Left lung (tissue), 4 donors: ENCODE measurements at regions not wholly inside any gene's neighbourhood (a gene's known extent, or its start where the extent isn't known, plus 50 kb on each side); places are given as distances from the start of the nearest gene placed in this dataset.

ENCODE experiments used
- ATAC-seq: fragments of 200-7000 bp; cut with Tn5 transposase; one replicate; pipeline ENCODE4 v1.9.1; 2020; ENCODE audit warnings: moderate library complexity
- DNase-seq, 4 donors: peaks; one replicate each; pipeline ENCODE4 v3.0.0-alpha.2; 2013 to 2020
- H3K27ac ChIP-seq, 2 donors: fragments of 200-600 bp; sonication (generic) in 1 of 2; one replicate each; pipeline versions ENCODE4 v1.5.0 to v1.8.0; 2020 to 2021
- H3K27me3 ChIP-seq, 2 donors: fragments of 200-600 bp; sonication (generic) in 1 of 2; one replicate each; pipeline versions ENCODE4 v1.5.0 to v1.8.0; 2020 to 2021
- H3K36me3 ChIP-seq, 2 donors: fragments of 200-600 bp; sonication (generic) in 1 of 2; one replicate each; pipeline versions ENCODE4 v1.5.0 to v1.8.0; 2020 to 2021
- H3K4me1 ChIP-seq, 2 donors: fragments of 200-600 bp; one replicate each; pipeline ENCODE4 v1.8.0; 2021
- H3K4me3 ChIP-seq, 2 donors: fragments of 200-600 bp; sonication (generic) in 1 of 2; one replicate each; pipeline versions ENCODE4 v1.5.0 to v1.8.0; 2020 to 2021; ENCODE audit warnings: mild to moderate bottlenecking in 1 of 2
- H3K9me3 ChIP-seq, 2 donors: fragments of 200-600 bp; sonication (generic) in 1 of 2; one replicate each; pipeline versions ENCODE4 v1.5.0 to v1.8.0; 2020 to 2021
- CTCF ChIP-seq, 2 donors: fragments of 200-600 bp; sonication (generic) in 1 of 2; IDR thresholded peaks; one replicate each; pipeline versions ENCODE4 v1.5.0 to v1.8.0; 2021; ENCODE audit warnings: antibody characterized with exemption in 2 of 2
- intact Hi-C, 2 donors: fragments of 100-400 bp; cut with DNase I; formaldehyde crosslinking; loops; one replicate each; pipeline versions ENCODE4 v1.11.2 to v1.14.2; 2022
- donor health status: DM: no; HTN: yes; CAD: no.
- donor health status: DM: no; HTN: no; CAD: no.

GRCh38 chr2:188118431-188118830, 173.2 kb upstream of the GULP1 start:
- H3K27ac ChIP-seq, result no peak overlapping the region
- TF ChIP-seq CTCF (IDR thresholded peaks at IDR 0.05), result no peak
- intact Hi-C loops, result no loop called here
- peaks cover 0 to 3% of the 10 kb centered on the region in 2 donors for H3K9me3 ChIP-seq
- no peaks in the 10 kb centered on the region for H3K36me3 ChIP-seq
- no peak for ATAC-seq
- DNase-seq, result no peak
- H3K4me1 ChIP-seq, result no peaks in the 10 kb centered on the region
- no peaks in the 10 kb centered on the region for H3K27me3 ChIP-seq
- no peak overlapping the region for H3K4me3 ChIP-seq

DNA sequence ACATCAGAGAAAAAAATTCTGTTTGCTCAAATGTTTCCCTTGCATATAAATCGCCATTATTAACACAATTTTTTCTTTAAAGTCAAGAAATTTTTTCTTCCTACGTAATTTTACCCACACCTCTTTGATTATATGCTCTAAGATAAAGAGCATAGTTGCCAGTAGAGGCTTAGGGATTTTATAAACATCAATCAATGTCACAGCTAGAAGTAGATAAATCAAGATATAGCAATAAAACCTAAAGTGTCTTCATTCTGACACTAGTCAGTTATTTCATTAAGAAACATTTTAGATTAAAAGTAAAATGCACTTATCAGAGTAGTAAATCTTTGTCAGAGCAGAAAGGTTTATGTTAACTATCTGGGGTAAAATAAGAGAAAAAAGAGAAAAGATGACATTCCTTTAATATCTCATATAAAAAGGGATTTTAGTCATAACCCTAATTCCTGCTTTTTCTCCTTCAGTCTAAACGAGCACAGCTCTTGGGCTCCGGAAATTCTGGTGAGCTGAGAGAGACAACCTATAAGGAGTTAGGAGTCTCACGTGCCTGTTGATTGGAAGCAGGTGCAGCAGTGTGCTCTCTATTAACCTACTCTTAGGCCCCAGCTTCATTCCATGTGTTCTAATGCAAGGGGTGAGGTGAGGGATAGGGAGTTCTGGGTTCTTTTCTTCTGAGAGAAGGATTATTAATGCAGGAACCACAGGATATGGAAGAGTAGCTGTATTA, 172.4 kb upstream of the GULP1 start:
- Histone ChIP-seq H3K27me3 (no peaks in the 10 kb centered on the region), H3K27ac (no peak overlapping the region), H3K36me3 (no peaks in the 10 kb centered on the region), H3K4me1 (no peaks in the 10 kb centered on the region), H3K9me3 (peaks cover 0 to 3% of the 10 kb centered on the region in 2 donors), H3K4me3 (no peak overlapping the region)
- no peak for TF ChIP-seq CTCF (IDR thresholded peaks at IDR 0.05)
- intact Hi-C loops, result no loop called here
- DNase-seq (no peak), ATAC-seq (no peak)

DNA sequence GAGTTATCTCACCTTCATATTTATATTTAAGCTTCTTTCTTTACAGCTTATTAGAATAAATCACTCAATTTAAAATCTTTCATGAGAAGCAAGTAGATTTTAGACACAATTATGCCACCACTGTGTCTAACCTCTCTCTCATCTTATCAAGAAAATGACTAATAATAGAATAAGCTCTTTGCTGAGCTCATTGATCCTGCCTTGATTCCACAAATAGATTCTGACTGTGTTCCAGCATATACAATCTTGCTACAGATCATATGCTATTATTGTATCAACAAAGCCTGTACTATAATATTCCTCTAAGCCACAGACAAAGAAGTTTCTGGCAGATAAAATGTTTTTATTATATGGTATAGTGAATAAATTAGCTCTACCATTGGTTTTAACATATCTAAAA, 168.7 kb upstream of the GULP1 start:
- ATAC-seq, result no peak
- Histone ChIP-seq H3K4me3 (no peak overlapping the region), H3K9me3 (peaks cover 0 to 3% of the 10 kb centered on the region in 2 donors), H3K36me3 (no peaks in the 10 kb centered on the region), H3K4me1 (no peaks in the 10 kb centered on the region), H3K27me3 (no peaks in the 10 kb centered on the region), H3K27ac (no peak overlapping the region)
- TF ChIP-seq CTCF (IDR thresholded peaks at IDR 0.05), result no peak
- DNase-seq, result no peak
- intact Hi-C loops, result no loop called here

GRCh38 chr2:188129677-188130076, 162.0 kb upstream of the GULP1 start:
- H3K9me3 ChIP-seq, result no peaks in the 10 kb centered on the region
- H3K4me3 ChIP-seq, result no peak overlapping the region
- DNase-seq (no peak), ATAC-seq (no peak)
- H3K27ac ChIP-seq, result no peak overlapping the region
- H3K27me3 ChIP-seq, result no peaks in the 10 kb centered on the region
- no peaks in the 10 kb centered on the region for H3K4me1 ChIP-seq
- TF ChIP-seq CTCF (IDR thresholded peaks at IDR 0.05), result no peak
- H3K36me3 ChIP-seq, result no peaks in the 10 kb centered on the region
- intact Hi-C loops, result no loop called here

DNA sequence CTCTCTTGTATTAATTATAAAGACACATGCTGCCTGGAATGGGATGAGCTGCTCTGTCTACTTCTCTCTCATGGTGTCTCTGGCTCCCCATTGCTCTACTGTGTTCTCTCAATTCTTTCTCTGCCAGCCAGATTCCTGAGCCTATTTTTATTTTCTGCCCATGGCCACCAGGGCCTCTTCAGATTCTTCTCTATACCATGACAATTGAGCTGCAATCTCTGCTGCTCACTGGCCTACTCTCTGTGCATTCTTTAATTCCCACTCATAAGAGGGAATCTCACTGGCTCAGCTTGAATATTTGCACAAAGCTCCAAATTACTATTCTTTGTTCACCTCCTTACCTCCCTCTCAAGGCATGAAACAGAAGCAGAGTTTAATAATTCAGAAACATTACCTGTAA, 161.4 kb upstream of the GULP1 start:
- no peak for ATAC-seq
- Histone ChIP-seq H3K4me3 (no peak overlapping the region), H3K36me3 (no peaks in the 10 kb centered on the region), H3K27me3 (no peaks in the 10 kb centered on the region), H3K4me1 (no peaks in the 10 kb centered on the region), H3K9me3 (no peaks in the 10 kb centered on the region), H3K27ac (no peak overlapping the region)
- intact Hi-C loops, result no loop called here
- DNase-seq, result no peak
- TF ChIP-seq CTCF (IDR thresholded peaks at IDR 0.05), result no peak
